WERI-Rb-1 (cell line): ENCODE measurements at regions not wholly inside any gene's neighbourhood (a gene's known extent, or its start where the extent isn't known, plus 50 kb on each side); places are given as distances from the start of the nearest gene placed in this dataset.
"Not testable (repeated sequence)": the region's sequence is repeated elsewhere in the genome, so short reads cannot be mapped to it uniquely, and the experiment has no call there.

ENCODE experiments used
- DNase-seq: peaks from one replicate; pipeline ENCODE4 v3.0.0-alpha.2; 2020
- H3K27ac ChIP-seq: fragments of 250-450 bp; sonication (Bioruptor Pico); 2 replicates; pipeline ENCODE4 v1.5.1; 2020; ENCODE audit warnings: mild to moderate bottlenecking, moderate library complexity
- H3K27me3 ChIP-seq: fragments of 250-450 bp; sonication (Bioruptor Pico); 2 replicates; pipeline ENCODE4 v1.5.1; 2021; ENCODE audit warnings: mild to moderate bottlenecking, low read depth, moderate library complexity; ENCODE audit not compliant: insufficient read depth, severe bottlenecking
- H3K36me3 ChIP-seq: fragments of 250-450 bp; sonication (Bioruptor Pico); 2 replicates; pipeline ENCODE4 v1.5.1; 2020; ENCODE audit warnings: mild to moderate bottlenecking, moderate library complexity
- H3K4me3 ChIP-seq: 2 replicates; pipeline ENCODE4 v1.5.1; 2011; ENCODE audit warnings: low read depth, mild to moderate bottlenecking, control low read depth, low read length
- H3K9me3 ChIP-seq: fragments of 250-450 bp; sonication (Bioruptor Pico); 2 replicates; pipeline ENCODE4 v1.5.1; 2021; ENCODE audit warnings: mild to moderate bottlenecking, moderate library complexity; ENCODE audit not compliant: severe bottlenecking
- TF ChIP-seq, protein P1 (sequence below): IDR thresholded peaks from 2 replicates; pipeline ENCODE4 v1.5.1; 2011; ENCODE audit warnings: low read depth, mild to moderate bottlenecking, control low read depth, inconsistent platforms, low read length

DNA sequence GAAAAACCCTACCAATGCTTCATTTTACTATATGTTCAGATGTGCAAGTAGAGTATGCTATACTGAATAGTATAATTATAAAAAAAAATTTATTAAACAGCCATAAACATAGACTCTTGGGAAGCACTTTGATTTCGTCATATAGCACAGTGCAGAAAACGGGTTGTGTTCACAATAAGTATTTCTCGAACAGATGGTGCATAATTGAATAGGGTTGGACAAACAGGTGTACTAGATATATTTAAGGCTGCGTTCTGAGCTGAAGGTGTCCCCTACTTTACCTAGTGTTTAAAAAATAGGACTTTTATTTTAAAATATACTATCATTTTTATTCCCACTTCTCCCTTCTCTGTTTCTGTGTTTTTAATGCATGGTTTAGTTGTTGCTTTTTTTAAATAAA is 841.5 kb downstream of the ANKRD7 start:
- Histone ChIP-seq H3K4me3 (no peak overlapping the region), H3K9me3 (no peaks in the 10 kb centered on the region), H3K27me3 (no peaks in the 10 kb centered on the region), H3K36me3 (no peaks in the 10 kb centered on the region), H3K27ac (no peak overlapping the region)
- TF ChIP-seq, protein P1, sequence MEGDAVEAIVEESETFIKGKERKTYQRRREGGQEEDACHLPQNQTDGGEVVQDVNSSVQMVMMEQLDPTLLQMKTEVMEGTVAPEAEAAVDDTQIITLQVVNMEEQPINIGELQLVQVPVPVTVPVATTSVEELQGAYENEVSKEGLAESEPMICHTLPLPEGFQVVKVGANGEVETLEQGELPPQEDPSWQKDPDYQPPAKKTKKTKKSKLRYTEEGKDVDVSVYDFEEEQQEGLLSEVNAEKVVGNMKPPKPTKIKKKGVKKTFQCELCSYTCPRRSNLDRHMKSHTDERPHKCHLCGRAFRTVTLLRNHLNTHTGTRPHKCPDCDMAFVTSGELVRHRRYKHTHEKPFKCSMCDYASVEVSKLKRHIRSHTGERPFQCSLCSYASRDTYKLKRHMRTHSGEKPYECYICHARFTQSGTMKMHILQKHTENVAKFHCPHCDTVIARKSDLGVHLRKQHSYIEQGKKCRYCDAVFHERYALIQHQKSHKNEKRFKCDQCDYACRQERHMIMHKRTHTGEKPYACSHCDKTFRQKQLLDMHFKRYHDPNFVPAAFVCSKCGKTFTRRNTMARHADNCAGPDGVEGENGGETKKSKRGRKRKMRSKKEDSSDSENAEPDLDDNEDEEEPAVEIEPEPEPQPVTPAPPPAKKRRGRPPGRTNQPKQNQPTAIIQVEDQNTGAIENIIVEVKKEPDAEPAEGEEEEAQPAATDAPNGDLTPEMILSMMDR = no peak
- no peak for DNase-seq

- no peak for DNase-seq
- Histone ChIP-seq H3K36me3 (no peaks in the 10 kb centered on the region), H3K27me3 (no peaks in the 10 kb centered on the region), H3K9me3 (no peaks in the 10 kb centered on the region), H3K4me3 (no peak overlapping the region), H3K27ac (no peak overlapping the region)
- TF ChIP-seq, protein P1 = no peak
Measured at GRCh38 chr7:119086026-119086425, 861.5 kb downstream of the ANKRD7 start.

DNA sequence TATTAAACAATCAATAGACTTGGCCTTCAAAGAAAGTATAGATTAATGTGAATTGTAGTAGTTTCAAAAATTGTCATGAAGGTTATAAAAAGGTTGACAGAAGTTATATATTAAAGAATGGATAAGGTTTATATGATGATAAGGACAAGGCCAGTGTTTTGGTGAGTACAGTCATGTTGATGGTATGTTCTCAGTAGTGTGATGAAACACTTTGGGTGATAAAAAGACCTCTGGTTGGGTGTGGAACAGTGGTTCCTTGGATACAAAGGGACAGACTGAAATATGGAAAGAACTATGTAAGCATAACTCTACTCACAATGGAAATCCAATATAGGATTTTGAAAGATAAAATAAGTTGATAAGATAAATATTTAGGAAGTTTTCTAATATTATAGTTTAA is 866.3 kb downstream of the ANKRD7 start:
- H3K4me3 ChIP-seq = no peak overlapping the region
- TF ChIP-seq, protein P1 = no peak
- H3K27me3 ChIP-seq = no peaks in the 10 kb centered on the region
- H3K9me3 ChIP-seq = no peaks in the 10 kb centered on the region
- no peak overlapping the region for H3K27ac ChIP-seq
- DNase-seq = no peak
- no peaks in the 10 kb centered on the region for H3K36me3 ChIP-seq

DNA sequence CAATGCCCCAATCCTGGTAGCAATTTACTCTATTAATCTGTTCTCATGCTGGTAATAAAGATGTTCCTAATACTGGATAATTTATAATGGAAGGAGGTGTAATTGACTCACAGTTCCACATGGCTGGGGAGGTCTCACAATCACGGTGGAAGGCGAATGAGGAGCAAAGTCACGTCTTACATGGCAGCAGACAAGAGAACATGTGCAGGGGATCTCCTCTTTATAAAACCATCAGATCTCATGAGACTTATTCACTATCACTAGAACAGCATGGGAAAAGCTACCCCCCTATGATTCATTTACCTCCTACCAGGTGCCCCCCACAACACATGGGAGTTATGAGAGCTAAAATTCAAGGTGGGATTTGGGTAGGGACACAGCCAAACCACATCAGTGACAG is 872.2 kb downstream of the ANKRD7 start:
- H3K27me3 ChIP-seq = no peaks in the 10 kb centered on the region
- DNase-seq = no peak
- no peaks in the 10 kb centered on the region for H3K36me3 ChIP-seq
- H3K9me3 ChIP-seq = no peaks in the 10 kb centered on the region
- H3K27ac ChIP-seq = no peak overlapping the region
- TF ChIP-seq, protein P1 = no peak
- no peak overlapping the region for H3K4me3 ChIP-seq

DNA sequence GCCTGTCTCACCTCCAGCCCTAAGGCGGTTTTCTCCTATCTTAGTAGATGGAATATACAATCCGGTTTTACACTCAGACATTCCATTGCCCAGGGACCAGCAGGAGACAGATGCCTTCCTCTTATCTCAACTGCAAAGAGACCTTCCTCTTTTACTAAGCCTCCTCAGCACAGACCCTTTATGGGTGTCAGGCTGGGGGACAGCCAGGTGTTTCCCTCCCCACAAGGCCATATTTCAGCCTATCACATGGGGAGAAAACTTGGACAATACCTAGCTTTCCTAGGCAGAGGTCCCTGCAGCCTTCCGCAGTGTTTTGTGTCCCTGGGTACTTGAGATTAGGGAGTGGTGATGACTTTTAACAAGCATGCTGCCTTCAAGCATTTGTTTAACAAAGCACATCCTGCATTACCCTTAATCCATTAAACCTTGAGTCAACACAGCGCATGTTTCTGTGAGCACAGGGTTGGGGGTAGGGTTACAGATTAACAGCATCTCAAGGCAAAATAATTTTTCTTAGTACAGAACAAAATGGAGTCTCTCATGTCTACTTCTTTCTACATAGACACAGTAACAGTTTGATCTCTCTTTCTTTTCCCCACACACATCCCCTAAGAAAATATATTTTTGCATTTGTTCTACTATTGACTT is 876.2 kb downstream of the ANKRD7 start:
- peak overlapping the region; percentile 23; the same call in 1 of the 2 replicates for H3K27ac ChIP-seq
- H3K9me3 ChIP-seq, H3K27me3 ChIP-seq, H3K36me3 ChIP-seq, H3K4me3 ChIP-seq: not testable (repeated sequence)
- peak; percentile 42 for DNase-seq

DNA sequence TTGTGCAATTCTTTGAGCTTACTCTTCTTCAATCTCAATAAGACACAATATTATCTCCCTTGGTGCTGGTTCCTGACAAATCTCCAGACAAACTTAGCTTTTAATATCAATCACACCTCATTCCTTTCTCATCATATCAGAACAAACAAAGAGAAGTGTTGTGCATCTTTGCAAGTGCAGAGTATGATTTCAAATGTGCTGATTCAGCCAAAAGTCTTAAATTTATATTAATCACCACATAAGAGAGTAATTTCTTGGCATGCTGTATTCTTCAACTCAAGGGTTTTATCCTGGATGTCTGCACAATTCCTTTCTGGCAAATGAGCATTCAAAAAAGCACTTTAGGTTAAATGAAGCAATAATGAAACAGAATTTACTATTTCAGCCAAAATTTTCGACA is 877.8 kb downstream of the ANKRD7 start:
- no peaks in the 10 kb centered on the region for H3K36me3 ChIP-seq
- H3K9me3 ChIP-seq = no peaks in the 10 kb centered on the region
- DNase-seq = no peak
- TF ChIP-seq, protein P1 = no peak
- H3K27ac ChIP-seq = no peak overlapping the region
- H3K4me3 ChIP-seq = no peak overlapping the region
- no peaks in the 10 kb centered on the region for H3K27me3 ChIP-seq
